GM18508 (cell line): ENCODE measurements at regions not wholly inside any gene's neighbourhood (a gene's known extent, or its start where the extent isn't known, plus 50 kb on each side); places are given as distances from the start of the nearest gene placed in this dataset.

ENCODE experiments used
- ATAC-seq: cut with Tn5 transposase; IDR thresholded peaks from one replicate; pipeline ENCODE4 v1.9.1; 2021; ENCODE audit warnings: moderate number of reproducible peaks; ENCODE audit not compliant: insufficient read depth, unreplicated experiment

GRCh38 chr4:163747293-163747692 is 252.8 kb downstream of the TMA16 start:
- ATAC-seq = no peak

- ATAC-seq = no peak
These were observed 253.4 kb downstream of the TMA16 start for GRCh38 chr4:163747886-163748285.

GRCh38 chr4:163748449-163748848 is 254.0 kb downstream of the TMA16 start:
- no peak for ATAC-seq

GRCh38 chr4:163755013-163755412 is 260.5 kb downstream of the TMA16 start:
- ATAC-seq = no peak

GRCh38 chr4:163757219-163757618 is 262.7 kb downstream of the TMA16 start:
- ATAC-seq = no peak

GRCh38 chr4:163758032-163758431 is 263.5 kb downstream of the TMA16 start:
- no peak for ATAC-seq

GRCh38 chr4:163762741-163763140 is 268.3 kb downstream of the TMA16 start:
- no peak for ATAC-seq

- no peak for ATAC-seq
These were observed 270.1 kb downstream of the TMA16 start for GRCh38 chr4:163764569-163764968.

GRCh38 chr4:163768014-163768413 is 273.5 kb downstream of the TMA16 start:
- ATAC-seq = no peak

- no peak for ATAC-seq
These were observed 277.7 kb downstream of the TMA16 start for GRCh38 chr4:163772238-163772637.

- ATAC-seq = no peak
These were observed 279.4 kb downstream of the TMA16 start for GRCh38 chr4:163773940-163774339.

GRCh38 chr4:163776957-163777356 is 282.5 kb downstream of the TMA16 start:
- no peak for ATAC-seq

- ATAC-seq = no peak
These were observed 287.2 kb downstream of the TMA16 start for GRCh38 chr4:163781726-163782125.

GRCh38 chr4:163790231-163790630 is 295.7 kb downstream of the TMA16 start:
- ATAC-seq = no peak

- no peak for ATAC-seq
These were observed 301.4 kb downstream of the TMA16 start for GRCh38 chr4:163795885-163796284.

GRCh38 chr4:163804001-163804400 is 309.5 kb downstream of the TMA16 start:
- no peak for ATAC-seq

GRCh38 chr4:163806653-163807052 is 312.2 kb downstream of the TMA16 start:
- no peak for ATAC-seq

GRCh38 chr4:163808011-163808410 is 313.5 kb downstream of the TMA16 start:
- no peak for ATAC-seq

- ATAC-seq = no peak
These were observed 316.3 kb downstream of the TMA16 start for GRCh38 chr4:163810755-163811154.

- peak; percentile 86 for ATAC-seq
These were observed 321.3 kb downstream of the TMA16 start for GRCh38 chr4:163815776-163816175.

- no peak for ATAC-seq
These were observed 322.0 kb downstream of the TMA16 start for GRCh38 chr4:163816494-163816893.

- no peak for ATAC-seq
These were observed 324.2 kb downstream of the TMA16 start for GRCh38 chr4:163818673-163819072.

GRCh38 chr4:163833669-163834068 is 339.2 kb downstream of the TMA16 start:
- no peak for ATAC-seq
